ENCODE measurements at regions not wholly inside any gene's neighbourhood (a gene's known extent, or its start where the extent isn't known, plus 50 kb on each side); places are given as distances from the start of the nearest gene placed in this dataset.
"Not testable (repeated sequence)": the region's sequence is repeated elsewhere in the genome, so short reads cannot be mapped to it uniquely, and the experiment has no call there.

DNA sequence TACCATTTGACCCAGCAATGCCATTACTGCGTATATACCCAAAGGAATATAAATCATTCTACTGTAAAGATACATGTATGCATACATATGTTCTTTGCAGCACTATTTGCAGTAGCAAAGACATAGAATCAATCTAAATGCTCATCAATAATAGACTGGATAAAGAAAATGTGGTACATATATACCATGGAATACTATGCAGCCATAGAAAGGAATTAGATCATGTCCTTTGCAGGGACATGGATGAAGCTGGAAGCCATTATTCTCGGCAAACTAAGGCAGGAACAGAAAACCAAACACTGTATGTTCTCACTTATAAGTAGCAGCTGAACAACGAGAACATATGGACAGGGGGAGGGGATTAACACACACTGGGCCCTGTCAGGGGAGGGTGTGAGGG is 54.8 kb upstream of the ZNF30 start:
- intact Hi-C loops (cut with micrococcal nuclease) = not testable (repeated sequence)

DNA sequence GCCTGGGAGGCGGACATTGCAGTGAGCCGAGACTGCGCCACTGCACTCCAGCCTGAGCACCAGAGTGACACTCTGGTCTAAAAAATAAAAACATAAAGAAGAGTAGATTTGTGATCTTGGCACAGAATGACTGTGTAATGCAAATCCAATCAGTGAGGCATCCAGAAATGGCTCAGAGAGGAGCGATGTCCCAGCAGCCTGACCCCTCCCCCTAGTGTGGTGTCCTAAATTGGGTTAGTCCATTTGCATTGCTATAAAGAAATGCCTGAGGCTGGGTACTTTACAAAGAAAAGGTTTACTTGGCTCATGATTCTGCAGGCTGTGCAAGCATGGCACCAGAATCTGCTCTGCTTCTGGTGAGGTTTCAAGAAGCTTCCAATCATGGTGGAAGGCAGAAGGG is 59.1 kb upstream of the ZNF30 start:
- intact Hi-C loops (cut with micrococcal nuclease) = no loop called here

DNA sequence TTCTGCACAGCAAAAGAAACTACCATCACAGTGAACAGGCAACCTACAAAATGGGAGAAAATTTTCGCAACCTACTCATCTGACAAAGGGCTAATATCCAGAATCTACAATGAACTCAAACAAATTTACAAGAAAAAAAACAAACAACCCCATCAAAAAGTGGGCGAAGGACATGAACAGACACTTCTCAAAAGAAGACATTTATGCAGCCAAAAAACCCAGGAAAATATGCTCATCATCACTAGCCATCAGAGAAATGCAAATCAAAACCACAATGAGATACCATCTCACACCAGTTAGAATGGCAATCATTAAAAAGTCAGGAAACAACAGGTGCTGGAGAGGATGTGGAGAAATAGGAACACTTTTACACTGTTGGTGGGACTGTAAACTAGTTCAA is 61.5 kb upstream of the ZNF30 start:
- intact Hi-C loops (cut with micrococcal nuclease) = not testable (repeated sequence)

DNA sequence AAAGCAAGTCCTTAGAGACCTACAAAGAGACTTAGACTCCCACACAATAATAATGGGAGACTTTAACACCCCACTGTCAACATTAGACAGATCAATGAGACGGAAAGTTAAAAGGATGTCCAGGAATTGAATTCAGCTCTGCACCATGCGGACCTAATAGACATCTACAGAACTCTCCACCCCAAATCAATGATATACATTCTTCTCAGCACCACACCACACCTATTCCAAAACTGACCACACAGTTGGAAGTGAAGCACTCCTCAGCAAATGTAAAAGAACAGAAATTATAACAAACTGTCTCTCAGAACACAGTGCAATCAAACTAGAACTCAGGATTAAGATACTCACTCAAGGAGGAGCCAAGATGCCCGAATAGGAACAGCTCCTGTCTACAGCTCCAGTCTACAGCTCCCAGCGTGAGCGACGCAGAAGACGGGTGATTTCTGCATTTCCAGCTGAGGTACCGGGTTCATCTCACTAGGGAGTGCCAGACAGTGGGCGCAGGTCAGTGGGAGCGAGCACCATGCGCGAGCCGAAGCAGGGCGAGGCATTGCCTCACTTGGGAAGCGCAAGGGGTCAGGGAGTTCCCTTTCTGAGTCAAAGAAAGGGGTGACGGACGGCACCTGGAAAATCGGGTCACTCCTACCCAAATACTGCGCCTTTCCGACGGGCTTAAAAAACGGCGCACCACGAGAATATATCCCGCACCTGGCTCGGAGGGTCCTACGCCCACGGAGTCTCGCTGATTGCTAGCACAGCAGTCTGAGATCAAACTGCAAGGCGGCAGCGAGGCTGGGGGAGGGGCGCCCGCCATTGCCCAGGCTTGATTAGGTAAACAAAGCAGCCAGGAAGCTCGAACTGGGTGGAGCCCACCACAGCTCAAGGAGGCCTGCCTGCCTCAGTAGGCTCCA is 66.6 kb upstream of the ZNF30 start:
- intact Hi-C loops (cut with micrococcal nuclease) = loop anchor here (5.0 kb wide), 1 partner anchor 142 kb away; the partner anchor contains the start of gene GRAMD1A

DNA sequence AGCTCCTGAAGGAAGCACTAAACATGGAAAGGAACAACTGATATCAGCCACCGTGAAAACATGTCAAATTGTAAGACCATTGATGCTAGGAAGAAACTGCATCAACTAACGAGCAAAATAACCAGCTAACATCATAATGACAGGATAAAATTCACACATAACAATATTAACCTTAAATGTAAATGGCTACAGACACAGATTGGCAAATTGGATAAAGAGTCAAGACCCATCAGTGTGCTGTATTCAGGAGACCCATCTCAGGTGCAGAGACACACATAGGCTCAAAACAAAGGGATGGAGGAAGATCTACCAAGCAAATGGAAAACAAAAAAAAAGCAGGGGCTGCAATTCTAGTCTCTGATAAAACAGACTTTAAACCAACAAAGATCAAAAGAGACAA is 67.4 kb upstream of the ZNF30 start:
- intact Hi-C loops (cut with micrococcal nuclease) = not testable (repeated sequence)

DNA sequence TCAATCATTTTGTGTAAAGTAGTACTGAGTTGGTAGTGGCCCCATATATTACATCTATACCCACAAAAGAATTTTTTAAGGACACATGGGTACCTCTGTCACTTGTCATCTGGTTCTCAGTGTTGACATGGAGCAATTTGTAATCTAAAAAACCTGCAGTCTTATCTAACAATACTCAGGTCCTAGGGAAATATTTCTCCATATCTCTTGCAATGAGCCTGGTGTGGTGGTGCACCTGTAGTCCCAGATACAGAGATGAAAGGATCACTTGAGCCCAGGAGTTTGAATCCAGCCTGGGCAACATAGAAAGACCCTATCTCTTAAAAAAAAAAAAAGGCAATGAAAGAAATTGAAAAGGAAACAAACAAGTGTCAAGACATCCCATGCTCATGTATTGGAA is 70.7 kb upstream of the ZNF30 start:
- intact Hi-C loops (cut with micrococcal nuclease) = no loop called here

DNA sequence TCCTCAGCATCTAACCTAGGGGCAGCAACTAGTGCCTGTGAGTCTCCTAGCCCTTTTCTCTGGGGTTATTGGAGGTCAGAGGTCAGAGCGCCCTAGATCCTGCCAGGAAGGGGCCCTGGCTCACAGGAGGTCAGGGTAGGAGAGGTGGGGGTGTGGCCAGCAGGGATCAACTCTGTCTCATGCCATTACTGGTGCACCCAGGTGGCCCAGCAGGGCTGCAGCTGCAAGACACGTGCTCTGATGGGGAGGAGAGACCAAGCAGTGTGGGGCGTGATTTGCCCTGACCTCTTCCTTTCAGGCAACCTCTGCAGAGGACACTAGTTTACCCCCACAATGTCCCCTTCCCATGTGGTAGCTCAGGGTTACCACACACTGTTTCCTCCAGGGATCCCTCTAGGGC is 73.3 kb upstream of the ZNF30 start:
- intact Hi-C loops (cut with micrococcal nuclease) = no loop called here

DNA sequence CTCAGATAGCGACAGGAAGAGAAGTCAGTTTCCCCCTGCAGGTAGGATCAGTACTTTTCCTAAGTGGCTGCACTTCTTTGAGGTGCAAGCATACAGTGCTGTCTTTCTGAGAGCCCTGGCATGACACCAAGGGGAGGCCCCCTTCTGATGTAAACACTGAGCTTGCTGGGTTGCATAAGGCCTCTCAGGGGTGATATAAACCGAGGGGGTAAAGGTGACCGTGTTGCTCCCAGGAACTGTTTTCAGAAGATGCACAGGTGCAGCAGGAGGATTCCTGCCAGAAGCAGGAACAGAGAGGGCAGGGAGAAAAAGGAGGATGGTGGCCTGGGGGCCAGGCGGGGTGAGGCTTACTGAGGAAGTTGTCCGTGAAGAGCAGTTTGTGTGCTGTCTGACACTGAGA is 74.0 kb upstream of the ZNF30 start:
- intact Hi-C loops (cut with micrococcal nuclease) = no loop called here

DNA sequence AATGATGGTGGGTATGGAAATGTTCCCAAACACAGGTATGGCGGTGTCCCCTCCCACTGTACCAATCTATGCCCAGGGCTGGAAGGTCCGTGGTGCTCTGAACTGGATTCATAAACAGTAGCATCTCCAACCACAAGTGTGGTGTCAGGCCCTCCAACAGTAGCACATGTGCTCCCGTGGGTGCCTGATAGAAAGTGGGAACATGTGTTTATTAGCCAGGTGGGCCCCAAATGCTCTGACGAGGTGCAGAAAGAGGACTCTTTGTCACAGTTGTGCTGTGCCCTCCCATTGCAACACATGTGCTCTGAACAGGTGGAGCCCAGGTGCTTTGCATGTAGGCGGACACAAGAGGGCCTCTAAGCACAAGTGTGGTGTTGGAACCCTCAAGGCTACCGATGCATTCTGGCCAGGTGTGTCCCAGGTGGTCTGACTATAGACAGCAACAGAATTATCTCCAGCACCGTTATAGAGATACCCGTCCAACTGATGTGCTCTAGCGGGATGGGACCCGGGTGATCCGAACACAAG is 75.4 kb upstream of the ZNF30 start:
- intact Hi-C loops (cut with micrococcal nuclease) = no loop called here

DNA sequence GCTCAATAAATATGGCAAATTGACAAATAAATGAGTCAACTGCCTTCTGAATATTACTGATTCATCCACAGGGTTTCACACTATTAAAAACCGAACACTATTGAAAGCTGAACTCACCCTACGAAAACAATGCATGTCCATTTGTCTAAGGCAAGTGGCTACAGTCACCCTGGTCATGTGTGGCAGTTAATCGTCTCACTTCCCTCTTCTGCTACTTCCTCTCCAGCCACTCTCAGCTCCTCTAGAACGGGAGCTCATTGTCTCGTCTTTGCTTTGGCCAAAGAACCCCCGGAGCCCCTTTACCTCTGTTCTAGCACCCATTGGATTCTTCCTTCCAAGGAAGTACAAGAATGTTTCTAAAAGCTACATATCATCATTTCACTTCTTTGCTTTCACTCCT is 74.4 kb upstream of the ZNF599 start:
- intact Hi-C loops (cut with micrococcal nuclease) = no loop called here

DNA sequence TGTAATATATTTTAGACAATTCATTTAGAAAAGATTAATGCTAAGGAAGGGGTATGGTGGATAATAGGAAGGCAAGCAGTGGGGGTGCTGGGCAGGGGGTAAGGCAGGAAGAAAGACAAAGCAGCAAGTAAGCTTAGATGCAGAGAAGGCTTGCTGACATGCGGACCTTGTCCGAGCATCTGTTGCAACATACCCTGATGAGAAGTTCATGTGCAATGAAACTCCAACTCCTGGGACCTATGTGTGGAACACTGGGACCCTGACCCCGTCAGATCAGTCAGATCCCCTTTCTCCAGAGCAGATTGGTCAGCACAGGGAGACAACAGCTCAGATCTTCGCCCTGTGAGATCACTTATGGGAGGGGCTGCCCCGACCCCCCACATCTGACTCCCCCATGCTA is 71.3 kb upstream of the ZNF599 start:
- intact Hi-C loops (cut with micrococcal nuclease) = no loop called here

DNA sequence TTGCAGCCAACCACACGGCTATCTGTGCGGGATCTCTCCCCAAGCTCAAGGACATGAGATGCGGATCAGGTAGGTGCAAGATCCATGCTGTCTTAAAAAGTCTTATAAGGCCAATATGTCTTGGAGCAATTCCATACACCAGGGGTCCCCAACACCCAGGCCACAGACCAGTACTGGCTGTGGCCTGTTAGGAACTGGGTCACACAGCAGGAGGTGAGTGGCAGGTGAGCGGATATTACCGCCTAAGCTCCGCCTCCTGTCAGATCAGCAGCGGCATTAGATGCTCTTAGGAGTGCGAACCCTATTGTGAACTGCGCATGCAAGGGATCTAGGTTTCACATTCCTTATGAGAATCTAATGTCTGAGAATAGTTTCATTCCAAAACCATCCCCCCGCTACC is 68.8 kb upstream of the ZNF599 start:
- intact Hi-C loops (cut with micrococcal nuclease) = no loop called here

DNA sequence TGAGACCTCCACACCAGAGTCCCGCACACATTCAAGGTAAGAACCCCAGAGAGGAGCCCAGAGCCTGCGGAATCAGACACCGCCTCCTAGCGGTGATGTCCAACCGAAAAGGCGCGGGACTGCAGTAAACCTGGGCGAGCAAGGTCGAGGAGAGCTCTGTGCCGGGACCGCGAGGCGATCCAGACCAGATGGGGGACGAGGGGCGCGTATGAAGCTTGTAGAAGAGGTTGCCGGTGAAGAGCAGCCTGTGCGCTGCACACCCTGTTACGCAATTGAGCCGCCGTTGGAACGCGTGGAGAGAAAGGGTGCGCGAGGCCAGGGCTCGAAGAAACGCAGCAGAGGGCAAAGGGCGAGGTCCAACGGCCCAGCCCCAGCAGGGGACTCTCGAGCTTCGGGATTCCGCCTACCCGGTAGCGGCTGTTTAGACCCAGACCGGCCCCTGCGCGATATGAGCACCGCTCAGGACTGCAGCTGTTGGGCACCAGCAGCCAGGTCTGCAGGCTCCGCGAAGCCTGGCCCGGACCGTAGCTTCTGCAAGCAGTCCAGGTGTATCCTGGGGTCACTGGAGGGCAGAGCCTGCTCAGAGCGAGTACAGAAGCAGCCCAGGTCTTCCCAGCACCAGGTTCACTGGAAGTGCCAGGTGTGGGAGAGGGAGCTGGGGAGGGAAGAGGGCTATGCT is 65.9 kb upstream of the ZNF599 start:
- intact Hi-C loops (cut with micrococcal nuclease) = loop anchor here (10.0 kb wide), 1 partner anchor 204 kb away; no protein-coding TSS in a partner anchor

DNA sequence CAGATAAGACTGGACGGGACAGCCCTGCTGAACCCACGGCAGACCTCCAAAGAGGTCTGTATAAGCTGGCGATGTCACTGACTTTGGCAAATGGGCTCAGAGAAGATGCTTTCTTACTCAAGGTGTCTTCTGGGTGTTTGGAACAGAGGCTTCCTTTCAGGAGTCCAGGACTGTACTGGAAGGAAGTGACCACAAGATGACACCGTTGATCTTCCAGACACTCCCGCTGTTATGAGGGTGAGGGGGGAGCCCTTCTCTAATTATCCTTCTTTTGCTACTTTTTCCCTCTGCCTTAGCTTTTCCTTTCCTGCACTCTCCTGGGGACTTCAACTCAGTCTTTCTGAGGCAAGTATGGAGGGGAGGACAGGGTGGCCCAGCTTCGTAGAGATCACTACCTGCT is 65.2 kb upstream of the ZNF599 start:
- intact Hi-C loops (cut with micrococcal nuclease) = loop anchor here (10.0 kb wide), 1 partner anchor 203 kb away; no protein-coding TSS in a partner anchor

DNA sequence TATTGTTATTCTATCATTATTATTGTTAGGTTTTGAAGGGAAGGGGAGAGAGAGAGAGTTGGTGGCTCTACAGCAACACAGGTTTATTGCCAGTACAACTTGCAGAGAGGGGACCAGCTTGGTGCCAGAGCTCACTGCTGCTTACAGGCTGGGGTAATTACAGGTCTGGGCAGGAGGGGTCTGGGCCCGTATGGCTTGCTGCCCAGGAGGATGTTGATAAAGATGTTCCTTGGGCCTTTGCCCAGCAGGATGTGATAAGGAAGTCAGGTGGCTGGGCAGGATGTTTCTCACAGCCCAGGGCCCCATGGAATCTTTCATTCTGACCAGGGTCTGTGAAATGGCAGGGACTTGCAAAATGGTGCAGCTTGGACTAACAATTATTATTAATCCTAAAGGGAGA is 64.2 kb upstream of the ZNF599 start:
- intact Hi-C loops (cut with micrococcal nuclease) = loop anchor here (10.0 kb wide), 1 partner anchor 202 kb away; no protein-coding TSS in a partner anchor

DNA sequence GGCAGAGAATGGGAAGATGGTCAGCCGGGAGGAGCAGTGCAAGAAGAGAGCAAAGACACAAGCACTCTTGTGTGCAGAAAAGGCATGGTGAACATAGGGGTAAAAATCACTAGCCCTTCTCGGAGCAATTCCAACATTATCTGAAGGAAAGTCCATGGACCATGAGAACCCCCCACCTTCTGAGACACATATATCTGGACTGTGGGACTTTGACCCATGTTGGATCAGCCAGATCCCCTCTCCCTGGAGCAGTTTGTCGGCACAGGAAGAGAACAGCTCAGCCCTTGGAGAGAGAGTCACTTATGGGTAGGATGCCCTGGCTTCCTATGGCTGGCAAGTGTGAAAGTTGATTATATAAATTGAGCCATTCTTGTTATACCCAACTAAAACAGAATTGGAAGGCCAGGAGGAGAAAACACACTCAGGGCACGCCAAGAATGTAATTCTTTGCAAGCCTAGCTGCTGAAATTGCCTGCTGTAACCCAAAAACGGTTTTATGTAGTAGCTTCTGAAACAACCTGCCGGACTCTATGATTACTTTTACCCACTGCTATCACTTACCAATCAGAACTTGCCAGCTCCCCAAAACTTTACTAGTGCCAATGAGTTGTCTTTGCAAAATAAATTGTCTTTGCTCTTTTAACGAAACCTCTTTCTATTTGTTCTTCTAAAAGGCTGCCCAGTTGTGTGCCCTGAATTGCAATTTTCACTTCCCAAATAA is 62.8 kb upstream of the ZNF599 start:
- intact Hi-C loops (cut with micrococcal nuclease) = loop anchor here (10.0 kb wide), 1 partner anchor 201 kb away; no protein-coding TSS in a partner anchor

DNA sequence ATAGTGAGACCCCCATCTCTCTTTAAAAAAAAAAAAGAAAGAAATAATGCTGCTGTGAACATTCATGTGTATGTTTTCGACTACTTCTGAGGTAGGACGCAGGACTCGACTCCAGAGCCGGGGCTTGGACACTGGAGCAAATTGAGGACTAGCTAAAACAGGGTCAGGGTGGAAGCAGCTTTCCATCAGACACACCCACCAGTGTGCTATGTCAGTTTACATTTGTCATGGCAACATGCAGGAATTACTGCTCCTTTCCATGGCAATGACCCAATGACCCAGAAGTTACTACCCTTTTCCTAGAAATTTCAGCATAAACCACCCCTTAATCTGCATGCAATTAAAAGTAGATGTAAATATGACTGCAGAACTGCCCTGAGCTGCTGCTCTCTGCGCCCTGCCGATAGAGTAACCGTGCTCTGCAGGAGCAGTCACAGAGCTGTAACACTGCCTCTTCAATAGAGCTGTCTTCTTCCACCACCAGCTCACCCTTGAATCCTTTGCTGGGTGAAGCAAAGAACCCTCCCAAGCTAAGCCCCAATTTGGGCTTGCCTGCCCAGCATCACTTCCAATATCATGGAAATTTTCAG is 61.6 kb upstream of the ZNF599 start:
- intact Hi-C loops (cut with micrococcal nuclease) = loop anchor here (10.0 kb wide), 1 partner anchor 200 kb away; no protein-coding TSS in a partner anchor

DNA sequence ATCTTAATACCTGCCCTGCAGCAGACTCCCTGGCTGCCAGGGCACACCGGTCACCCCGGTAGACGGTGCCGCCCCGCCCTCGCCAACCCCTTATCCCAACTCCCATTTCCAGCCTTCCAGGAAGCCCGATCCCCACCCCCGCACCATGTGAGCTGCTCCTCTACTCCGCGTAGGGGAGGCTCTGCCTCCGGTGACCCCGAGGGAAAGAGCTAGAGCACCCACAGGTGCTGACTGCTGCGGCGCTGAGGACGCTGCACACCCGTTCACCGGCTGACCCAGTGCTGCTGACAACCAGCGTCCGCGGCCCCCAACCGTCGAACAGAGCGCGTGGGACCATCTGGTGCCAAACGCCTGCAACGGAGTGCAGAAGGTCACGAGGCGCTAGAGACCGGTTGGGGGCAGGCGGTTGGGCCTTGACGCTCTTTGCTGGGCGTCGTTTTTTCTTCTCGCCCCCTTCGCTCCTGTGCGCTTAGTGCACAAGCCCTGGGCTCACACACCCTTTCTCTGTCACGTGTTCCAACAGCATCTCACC is 59.6 kb upstream of the ZNF599 start:
- intact Hi-C loops (cut with micrococcal nuclease) = loop anchor here (10.0 kb wide), 1 partner anchor 198 kb away; no protein-coding TSS in a partner anchor

DNA sequence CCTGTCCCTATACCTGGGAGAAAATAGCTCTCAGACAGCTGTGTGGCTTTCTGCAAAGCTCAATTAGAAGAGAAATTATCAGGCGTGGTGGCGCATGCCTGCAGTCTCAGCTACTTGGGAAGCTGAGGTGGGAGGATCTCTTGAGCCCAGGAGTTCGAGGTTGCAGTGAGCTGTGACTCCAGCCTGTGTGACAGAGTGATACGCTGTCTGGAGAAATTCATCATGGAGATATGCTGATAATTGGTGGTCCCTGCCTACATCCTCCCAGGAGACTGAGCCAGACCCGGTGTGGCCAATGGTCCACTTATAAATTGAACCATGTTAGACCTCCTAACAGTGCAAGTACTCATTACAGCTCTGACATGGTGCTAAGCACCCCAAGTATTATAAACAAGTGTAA is 58.7 kb upstream of the ZNF599 start:
- intact Hi-C loops (cut with micrococcal nuclease) = loop anchor here (10.0 kb wide), 1 partner anchor 197 kb away; no protein-coding TSS in a partner anchor

DNA sequence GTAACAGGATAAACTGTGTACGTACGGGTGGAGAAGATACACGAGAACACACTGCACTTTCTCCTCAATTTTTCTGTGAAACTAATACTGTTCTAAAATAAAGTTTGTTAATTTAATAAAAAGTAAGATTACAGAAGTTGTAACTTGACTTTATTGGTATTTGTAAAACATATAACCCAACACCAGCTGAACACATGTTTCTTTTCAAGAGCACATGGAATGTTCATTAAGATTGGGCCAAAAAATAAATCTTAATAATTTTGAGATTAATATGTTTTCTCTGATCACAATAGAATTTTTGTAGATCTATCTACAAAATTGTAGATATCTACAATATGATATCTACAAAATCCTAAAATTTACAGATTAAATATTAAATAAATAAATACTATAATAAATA is 55.1 kb upstream of the ZNF599 start:
- intact Hi-C loops (cut with micrococcal nuclease) = no loop called here

DNA sequence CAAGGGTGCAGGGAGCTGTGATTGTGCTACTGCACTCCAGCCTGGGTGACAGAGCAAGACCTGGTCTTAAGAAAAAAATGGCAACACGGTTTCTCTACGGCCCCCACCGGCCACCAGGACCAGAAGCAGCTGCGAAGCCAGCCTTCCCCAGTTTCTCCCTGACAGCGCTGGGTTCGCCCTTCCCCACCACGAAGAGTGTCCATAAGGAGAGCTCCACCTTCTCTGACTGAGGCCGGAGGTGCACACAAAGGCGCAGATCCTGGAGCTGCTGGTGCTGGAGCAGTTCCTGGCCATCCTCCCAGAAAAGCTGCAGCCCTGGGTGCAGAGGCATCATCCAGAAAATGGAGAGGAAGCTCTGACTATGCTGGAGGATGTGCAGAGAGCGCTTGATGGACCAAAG is 52.2 kb upstream of the ZNF599 start:
- intact Hi-C loops (cut with micrococcal nuclease) = no loop called here

All from T-helper 1 cell treated with Interleukin-12 subunit alpha and Interleukin-12 subunit beta and Interleukin-4 antibody, amounts not matched to agents 30 ng/mL and 1 ng/mL, for 36 hours (primary cell).